PC-9 (cell line): ENCODE measurements at regions not wholly inside any gene's neighbourhood (a gene's known extent, or its start where the extent isn't known, plus 50 kb on each side); places are given as distances from the start of the nearest gene placed in this dataset.

Source experiments
- BruUV-seq: library from RNA; stranded (reverse); fragments of 400-500 nt; replicated peaks from 2 replicates; lab custom pipeline; 2021; lab: Mats Ljungman, UMichigan
- CTCF ChIA-PET: fragments of 300-600 bp; sonication (Branson Sonifier 250); formaldehyde crosslinking; loops from one replicate; lab custom pipeline; 2022; ENCODE audit warnings: antibody characterized with exemption; lab: Charles Lee
- POLR2A ChIA-PET: fragments of 300-600 bp; sonication (Branson Sonifier 250); formaldehyde crosslinking; loops from one replicate; lab custom pipeline; 2022; ENCODE audit warnings: antibody characterized with exemption; ENCODE audit not compliant: unreplicated experiment; lab: Charles Lee
- DNase-seq, 2 experiments: peaks; one replicate each; pipeline versions ENCODE4 v3.0.0 to v3.0.0-alpha.2; 2015 to 2022; ENCODE audit warnings: mixed read lengths in 1 of 2
- H2AFZ ChIP-seq: fragments of 200-600 bp; sonication (generic); 2 replicates; pipeline ENCODE4 v1.8.1; 2017; ENCODE audit warnings: antibody characterized with exemption
- H3F3A ChIP-seq: fragments of 200-600 bp; sonication (generic); 2 replicates; pipeline ENCODE4 v1.8.1; 2017; ENCODE audit warnings: antibody characterized with exemption, mild to moderate bottlenecking, low read depth; ENCODE audit not compliant: insufficient read depth
- H3K27ac ChIP-seq: fragments of 200-600 bp; sonication (generic); 2 replicates; pipeline ENCODE4 v1.6.1; 2016; ENCODE audit warnings: mixed run types
- H3K27me3 ChIP-seq: fragments of 200-600 bp; sonication (generic); 2 replicates; pipeline ENCODE4 v1.6.1; 2016; ENCODE audit warnings: low read depth, mixed run types; ENCODE audit not compliant: insufficient read depth
- H3K36me3 ChIP-seq: fragments of 200-600 bp; sonication (generic); 2 replicates; pipeline ENCODE4 v1.6.1; 2016; ENCODE audit warnings: low read depth, mixed run types
- H3K4me1 ChIP-seq: fragments of 200-600 bp; sonication (generic); replicated peaks from 2 replicates; pipeline ENCODE4 v1.6.1; 2016; ENCODE audit warnings: mixed run types; ENCODE audit not compliant: insufficient read depth
- H3K4me2 ChIP-seq: fragments of 200-600 bp; sonication (generic); 2 replicates; pipeline ENCODE4 v1.6.1; 2017; ENCODE audit warnings: mixed run types
- H3K4me3 ChIP-seq: fragments of 200-600 bp; sonication (generic); 2 replicates; pipeline ENCODE4 v1.6.1; 2016; ENCODE audit warnings: mixed run types
- H3K79me2 ChIP-seq: fragments of 200-600 bp; sonication (generic); 2 replicates; pipeline ENCODE4 v1.6.1; 2017; ENCODE audit warnings: low read depth, mixed run types
- H3K9me2 ChIP-seq: fragments of 200-600 bp; sonication (generic); 2 replicates; pipeline ENCODE4 v1.8.1; 2017; ENCODE audit warnings: mild to moderate bottlenecking; ENCODE audit not compliant: insufficient read depth
- H3K9me3 ChIP-seq: fragments of 200-600 bp; sonication (generic); 2 replicates; pipeline ENCODE4 v1.8.1; 2016; ENCODE audit warnings: low read depth; ENCODE audit not compliant: insufficient read depth
- H4K20me1 ChIP-seq: fragments of 200-600 bp; sonication (generic); 2 replicates; pipeline ENCODE4 v1.8.1; 2017; ENCODE audit not compliant: insufficient read depth
- EZH2 ChIP-seq: fragments of 200-600 bp; sonication (generic); IDR thresholded peaks from 2 replicates; pipeline ENCODE4 v1.8.0; 2017; ENCODE audit warnings: antibody characterized with exemption, low read depth
- intact Hi-C: fragments of 100-400 bp; cut with micrococcal nuclease; formaldehyde crosslinking; loops from one replicate; pipeline ENCODE4 v1.10.0; 2022; ENCODE audit not compliant: unreplicated experiment
- TF ChIP-seq, protein P1 (sequence below): fragments of 200-600 bp; sonication (generic); conservative IDR thresholded peaks from 2 replicates; pipeline ENCODE4 v1.6.1; 2017; ENCODE audit warnings: mixed run types, antibody characterized with exemption, mild to moderate bottlenecking, moderate library complexity

GRCh38 chr14:81638656-81639280 is 105.1 kb upstream of the SEL1L start:
- Histone ChIP-seq H3F3A (no peaks in the 10 kb centered on the region), H3K36me3 (no peaks in the 10 kb centered on the region), H2AFZ (no peak overlapping the region), H4K20me1 (no peaks in the 10 kb centered on the region), H3K27ac (no peak overlapping the region), H3K27me3 (peaks cover 17% of the 10 kb centered on the region; the same call in 1 of the 2 replicates), H3K79me2 (no peaks in the 10 kb centered on the region), H3K9me3 (no peaks in the 10 kb centered on the region), H3K4me1 (no peaks in the 10 kb centered on the region), H3K4me2 (no peak overlapping the region), H3K9me2 (no peaks in the 10 kb centered on the region), H3K4me3 (no peak overlapping the region)
- intact Hi-C loops: no loop called here
- ChIA-PET CTCF (no interaction called here), POLR2A (no interaction called here)
- no peak for DNase-seq
- TF ChIP-seq, protein P1, sequence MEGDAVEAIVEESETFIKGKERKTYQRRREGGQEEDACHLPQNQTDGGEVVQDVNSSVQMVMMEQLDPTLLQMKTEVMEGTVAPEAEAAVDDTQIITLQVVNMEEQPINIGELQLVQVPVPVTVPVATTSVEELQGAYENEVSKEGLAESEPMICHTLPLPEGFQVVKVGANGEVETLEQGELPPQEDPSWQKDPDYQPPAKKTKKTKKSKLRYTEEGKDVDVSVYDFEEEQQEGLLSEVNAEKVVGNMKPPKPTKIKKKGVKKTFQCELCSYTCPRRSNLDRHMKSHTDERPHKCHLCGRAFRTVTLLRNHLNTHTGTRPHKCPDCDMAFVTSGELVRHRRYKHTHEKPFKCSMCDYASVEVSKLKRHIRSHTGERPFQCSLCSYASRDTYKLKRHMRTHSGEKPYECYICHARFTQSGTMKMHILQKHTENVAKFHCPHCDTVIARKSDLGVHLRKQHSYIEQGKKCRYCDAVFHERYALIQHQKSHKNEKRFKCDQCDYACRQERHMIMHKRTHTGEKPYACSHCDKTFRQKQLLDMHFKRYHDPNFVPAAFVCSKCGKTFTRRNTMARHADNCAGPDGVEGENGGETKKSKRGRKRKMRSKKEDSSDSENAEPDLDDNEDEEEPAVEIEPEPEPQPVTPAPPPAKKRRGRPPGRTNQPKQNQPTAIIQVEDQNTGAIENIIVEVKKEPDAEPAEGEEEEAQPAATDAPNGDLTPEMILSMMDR: no peak
- no peak for TF ChIP-seq EZH2
- no TSS peak for BruUV-seq

DNA sequence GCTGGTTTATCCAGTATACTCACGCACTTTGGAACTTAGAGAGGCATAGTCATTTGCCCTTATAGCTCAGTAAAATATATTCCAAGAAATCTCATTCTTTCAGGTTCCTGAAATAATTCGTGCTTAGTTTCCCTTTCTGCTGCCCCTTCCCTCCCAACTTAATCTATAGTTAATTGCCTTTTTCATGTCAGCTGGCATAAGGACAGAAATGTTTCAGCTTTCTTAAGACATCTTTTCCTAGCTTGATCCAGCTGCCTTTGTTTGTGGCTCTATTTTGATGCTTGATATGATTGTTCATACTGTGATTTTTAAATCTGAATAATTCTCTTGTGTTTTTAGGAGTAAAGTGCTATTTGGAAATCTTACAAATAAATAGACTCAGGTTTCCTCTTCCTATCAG is 120.0 kb upstream of the SEL1L start:
- Histone ChIP-seq H3K4me1 (no peaks in the 10 kb centered on the region), H3K36me3 (no peaks in the 10 kb centered on the region), H3F3A (no peaks in the 10 kb centered on the region), H3K79me2 (no peaks in the 10 kb centered on the region), H3K4me3 (no peak overlapping the region), H4K20me1 (no peaks in the 10 kb centered on the region), H3K27ac (no peak overlapping the region), H3K4me2 (no peak overlapping the region), H3K9me2 (no peaks in the 10 kb centered on the region), H3K9me3 (no peaks in the 10 kb centered on the region), H3K27me3 (no peaks in the 10 kb centered on the region), H2AFZ (no peak overlapping the region)
- POLR2A ChIA-PET: no interaction called here
- TF ChIP-seq, protein P1: no peak
- no peak for TF ChIP-seq EZH2
- no TSS peak for BruUV-seq
- CTCF ChIA-PET: no interaction called here
- no peak for DNase-seq
- intact Hi-C loops: no loop called here

DNA sequence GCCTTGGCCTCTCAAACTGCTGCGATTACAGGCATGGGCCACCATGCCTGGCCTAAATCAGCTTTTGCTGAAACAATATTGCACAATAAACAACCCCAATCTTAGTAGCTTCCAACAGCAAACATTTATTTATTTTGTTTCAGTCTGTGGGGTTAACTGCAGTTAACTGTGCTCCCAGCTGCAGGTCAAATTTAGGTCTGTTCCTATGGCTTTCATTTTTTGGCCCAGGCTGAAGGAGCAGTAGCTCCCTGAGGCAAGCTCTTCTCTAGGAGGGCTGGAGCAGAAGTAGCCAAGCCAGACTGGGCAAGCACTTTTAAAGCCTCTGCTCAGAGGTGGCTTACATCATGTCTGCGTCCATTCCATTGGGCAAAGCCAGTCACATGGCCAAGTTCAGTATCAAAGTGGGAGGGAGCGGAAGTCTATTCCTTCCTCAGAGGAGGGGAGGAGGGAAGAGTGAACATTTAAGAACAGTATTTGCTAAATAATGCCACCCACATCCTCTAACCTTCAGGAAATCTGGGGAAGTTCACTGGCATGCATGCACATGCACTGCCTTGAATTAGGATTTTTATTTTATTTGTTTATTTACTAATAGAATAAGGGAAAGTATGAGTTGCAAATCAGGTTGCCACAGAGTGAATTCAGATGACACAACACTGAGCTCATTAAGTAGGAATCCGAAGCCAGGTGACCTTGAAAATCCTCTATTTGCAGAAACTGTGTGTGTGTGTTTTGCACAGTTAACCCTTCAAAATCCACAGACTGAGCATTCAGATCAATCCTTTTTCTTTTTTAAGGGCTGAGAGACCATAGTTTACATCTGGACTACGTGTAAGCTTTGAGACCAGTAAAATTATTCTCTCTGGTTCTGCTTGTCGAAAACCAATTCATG is 122.0 kb upstream of the SEL1L start:
- BruUV-seq: no TSS peak
- H4K20me1 ChIP-seq: no peaks in the 10 kb centered on the region

More for the DNA sequence above, 122.0 kb upstream of the SEL1L start:
- H3K4me3 ChIP-seq: no peak overlapping the region
- POLR2A ChIA-PET: no interaction called here
- TF ChIP-seq EZH2: no peak
- TF ChIP-seq, protein P1: no peak
- CTCF ChIA-PET: no interaction called here
- no peak overlapping the region for H2AFZ ChIP-seq
- no peaks in the 10 kb centered on the region for H3F3A ChIP-seq
- no peaks in the 10 kb centered on the region for H3K9me3 ChIP-seq
- intact Hi-C loops: no loop called here
- DNase-seq: no peak
- H3K4me2 ChIP-seq: no peak overlapping the region
- no peaks in the 10 kb centered on the region for H3K27me3 ChIP-seq
- H3K36me3 ChIP-seq: no peaks in the 10 kb centered on the region
- no peaks in the 10 kb centered on the region for H3K9me2 ChIP-seq
- no peaks in the 10 kb centered on the region for H3K4me1 ChIP-seq
- H3K79me2 ChIP-seq: no peaks in the 10 kb centered on the region
- H3K27ac ChIP-seq: no peak overlapping the region
